Natural killer cell (primary cell): ENCODE measurements at regions not wholly inside any gene's neighbourhood (a gene's known extent, or its start where the extent isn't known, plus 50 kb on each side); places are given as distances from the start of the nearest gene placed in this dataset.

Experiments used
- ATAC-seq, 3 donors: fragments of 150-1000 bp in 2 of 3; fragments of 200-7000 bp in 1 of 3; cut with Tn5 transposase; 1 replicate in 1 of 3; 2 replicates in 2 of 3; pipeline ENCODE4 v1.10.0; 2021; ENCODE audit warnings: mild to moderate bottlenecking in 2 of 3, moderate library complexity in 2 of 3
- DNase-seq, 2 donors: peaks; one replicate each; pipeline versions ENCODE4 v3.0.0 to v3.0.0-alpha.2; 2013 to 2021; ENCODE audit warnings: mixed read lengths in 1 of 2
- H3K27ac ChIP-seq: one replicate; pipeline ENCODE4 v1.5.1; 2013; ENCODE audit warnings: mild to moderate bottlenecking, low read length
- H3K27me3 ChIP-seq: one replicate; pipeline ENCODE4 v1.6.1; 2013; ENCODE audit warnings: low read length; ENCODE audit not compliant: control insufficient read depth, insufficient read depth
- H3K36me3 ChIP-seq: one replicate; pipeline ENCODE4 v1.6.1; 2013; ENCODE audit warnings: low read length; ENCODE audit not compliant: control insufficient read depth, insufficient read depth
- H3K4me1 ChIP-seq: one replicate; pipeline ENCODE4 v1.6.1; 2013; ENCODE audit warnings: low read length; ENCODE audit not compliant: control insufficient read depth, insufficient read depth
- H3K4me3 ChIP-seq: one replicate; pipeline ENCODE4 v1.5.1; 2013; ENCODE audit warnings: low read length
- H3K9me3 ChIP-seq: one replicate; pipeline ENCODE4 v1.6.1; 2013; ENCODE audit warnings: low read length; ENCODE audit not compliant: control insufficient read depth, insufficient read depth
- H3K27ac Mint-ChIP-seq, 2 donors: one replicate each; pipeline ENCODE4 v1.8.0; 2022; ENCODE audit warnings: mild to moderate bottlenecking in 2 of 2, mixed read lengths in 2 of 2, moderate library complexity in 1 of 2
- H3K27me3 Mint-ChIP-seq, 2 donors: one replicate each; pipeline ENCODE4 v1.8.0; 2022; ENCODE audit warnings: low read depth in 2 of 2, mixed read lengths in 2 of 2
- H3K36me3 Mint-ChIP-seq: one replicate; pipeline ENCODE4 v1.8.0; 2022; ENCODE audit warnings: mixed read lengths
- H3K4me1 Mint-ChIP-seq, 2 donors: one replicate each; pipeline ENCODE4 v1.8.0; 2022; ENCODE audit warnings: mixed read lengths in 2 of 2
- H3K4me3 Mint-ChIP-seq: one replicate; pipeline ENCODE4 v1.8.0; 2022; ENCODE audit warnings: mild to moderate bottlenecking, moderate library complexity, mixed read lengths
- H3K9me3 Mint-ChIP-seq, 2 donors: one replicate each; pipeline ENCODE4 v1.8.0; 2022; ENCODE audit warnings: mixed read lengths in 2 of 2
- WGBS: methylation state at CpG from one replicate; pipeline ENCODE4 v1.1.7; 2013; ENCODE audit warnings: missing lambda C conversion rate; ENCODE audit not compliant: insufficient coverage; 5-methylcytosine and 5-hydroxymethylcytosine counted together
- intact Hi-C: fragments of 100-400 bp; cut with micrococcal nuclease; formaldehyde crosslinking; loops from one replicate; pipeline ENCODE4 v1.14.2; 2022
- TF ChIP-seq, protein P1 (sequence below): fragments of 200-600 bp; IDR thresholded peaks from one replicate; pipeline ENCODE4 v1.8.0; 2022; ENCODE audit warnings: antibody characterized with exemption

DNA sequence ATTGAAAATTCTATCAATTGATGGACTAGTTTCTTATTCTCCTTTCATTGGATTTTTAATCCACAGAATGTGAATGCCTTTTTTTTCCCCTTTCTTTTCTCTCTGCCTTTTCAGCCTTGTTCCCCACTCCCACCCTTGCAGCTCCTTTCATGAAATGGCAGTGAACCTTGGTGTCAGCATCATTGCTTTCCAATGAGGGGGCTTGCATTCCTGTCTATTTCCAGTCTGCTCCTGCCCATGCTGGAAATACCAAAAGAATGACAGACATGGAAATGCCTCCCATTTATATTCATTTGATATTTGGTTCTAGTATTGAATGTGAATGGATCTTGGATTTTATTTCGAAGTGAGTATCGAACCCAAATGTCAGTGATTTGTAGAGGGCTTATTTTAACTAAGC, 162.7 kb upstream of the SGCD start:
- no peaks in the 10 kb centered on the region for H3K4me1 Mint-ChIP-seq
- no peaks in the 10 kb centered on the region for H3K27me3 Mint-ChIP-seq
- TF ChIP-seq, protein P1, sequence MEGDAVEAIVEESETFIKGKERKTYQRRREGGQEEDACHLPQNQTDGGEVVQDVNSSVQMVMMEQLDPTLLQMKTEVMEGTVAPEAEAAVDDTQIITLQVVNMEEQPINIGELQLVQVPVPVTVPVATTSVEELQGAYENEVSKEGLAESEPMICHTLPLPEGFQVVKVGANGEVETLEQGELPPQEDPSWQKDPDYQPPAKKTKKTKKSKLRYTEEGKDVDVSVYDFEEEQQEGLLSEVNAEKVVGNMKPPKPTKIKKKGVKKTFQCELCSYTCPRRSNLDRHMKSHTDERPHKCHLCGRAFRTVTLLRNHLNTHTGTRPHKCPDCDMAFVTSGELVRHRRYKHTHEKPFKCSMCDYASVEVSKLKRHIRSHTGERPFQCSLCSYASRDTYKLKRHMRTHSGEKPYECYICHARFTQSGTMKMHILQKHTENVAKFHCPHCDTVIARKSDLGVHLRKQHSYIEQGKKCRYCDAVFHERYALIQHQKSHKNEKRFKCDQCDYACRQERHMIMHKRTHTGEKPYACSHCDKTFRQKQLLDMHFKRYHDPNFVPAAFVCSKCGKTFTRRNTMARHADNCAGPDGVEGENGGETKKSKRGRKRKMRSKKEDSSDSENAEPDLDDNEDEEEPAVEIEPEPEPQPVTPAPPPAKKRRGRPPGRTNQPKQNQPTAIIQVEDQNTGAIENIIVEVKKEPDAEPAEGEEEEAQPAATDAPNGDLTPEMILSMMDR = no peak
- H3K36me3 Mint-ChIP-seq = no peaks in the 10 kb centered on the region
- Histone ChIP-seq H3K4me3 (no peak overlapping the region), H3K9me3 (no peaks in the 10 kb centered on the region), H3K27me3 (no peaks in the 10 kb centered on the region), H3K27ac (no peak overlapping the region), H3K36me3 (no peaks in the 10 kb centered on the region), H3K4me1 (no peaks in the 10 kb centered on the region)
- ATAC-seq (no peak), DNase-seq (no peak)
- whole genome bisulfite sequencing = no CpG with 5 or more reads among the region's 2 CpGs
- H3K27ac Mint-ChIP-seq = no peak overlapping the region
- H3K4me3 Mint-ChIP-seq = no peak overlapping the region
- intact Hi-C loops = no loop called here
- H3K9me3 Mint-ChIP-seq = peaks cover 0 to 3% of the 10 kb centered on the region in 2 donors

DNA sequence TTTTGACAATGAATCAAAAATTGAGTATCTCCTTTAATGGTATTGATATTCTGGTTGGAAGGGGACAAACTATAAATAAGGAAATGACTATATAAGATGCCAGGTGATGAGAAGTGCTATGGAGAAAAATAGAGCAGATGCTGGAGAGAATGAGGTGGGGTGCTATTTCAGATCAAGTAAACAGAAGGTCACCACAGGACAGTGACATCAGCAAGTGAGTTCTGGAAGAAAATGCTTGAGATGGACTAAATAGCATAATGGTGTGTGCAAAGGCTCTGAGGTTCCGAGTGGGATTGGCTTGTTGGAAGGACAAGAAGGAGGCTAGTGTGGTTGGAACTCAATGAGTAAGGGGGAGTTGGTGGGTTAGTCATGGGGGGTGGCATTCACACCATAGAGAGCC, 157.5 kb upstream of the SGCD start:
- intact Hi-C loops = no loop called here
- no peaks in the 10 kb centered on the region for H3K9me3 ChIP-seq

DNA sequence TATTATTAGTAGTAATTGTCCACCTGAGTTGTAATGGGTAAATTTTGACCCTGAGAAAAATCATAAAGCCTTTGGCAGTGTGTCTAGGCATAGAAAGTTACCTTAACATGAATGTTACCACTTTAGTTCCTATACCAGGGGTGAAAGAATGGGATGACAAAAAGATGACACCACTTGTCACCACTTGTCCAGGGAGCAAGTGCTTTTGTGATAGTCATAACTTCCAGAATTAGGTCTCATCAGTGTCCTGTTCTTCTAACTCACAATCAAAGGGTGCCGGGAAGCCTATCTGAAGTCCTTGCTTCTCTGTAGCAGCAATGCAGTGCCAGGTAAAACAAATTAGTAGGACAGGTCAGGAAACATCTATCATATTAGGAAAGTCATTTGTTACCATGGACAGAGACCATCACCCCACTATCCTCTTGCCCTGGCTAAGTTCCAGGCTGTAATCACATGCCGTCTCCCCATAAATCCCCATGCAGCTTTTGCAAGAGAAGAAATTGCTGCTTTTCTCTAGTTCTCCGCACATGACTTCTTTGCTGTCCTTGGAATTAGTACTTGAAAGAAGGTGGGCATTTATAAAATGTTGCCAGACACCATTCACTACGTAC, 156.5 kb upstream of the SGCD start:
- no peaks in the 10 kb centered on the region for H3K9me3 ChIP-seq
- Mint-ChIP-seq H3K4me1 (no peaks in the 10 kb centered on the region), H3K27me3 (peaks cover 0 to 3% of the 10 kb centered on the region in 2 donors), H3K36me3 (no peaks in the 10 kb centered on the region), H3K27ac (no peak overlapping the region), H3K9me3 (peaks cover 0 to 3% of the 10 kb centered on the region in 2 donors), H3K4me3 (no peak overlapping the region)
- TF ChIP-seq, protein P1 = no peak
- WGBS = 93% methylated on average over 3 of the region's 4 CpGs
- DNase-seq = no peak
- H3K4me1 ChIP-seq = no peaks in the 10 kb centered on the region
- no peak overlapping the region for H3K4me3 ChIP-seq
- intact Hi-C loops = no loop called here
- no peaks in the 10 kb centered on the region for H3K36me3 ChIP-seq
- H3K27ac ChIP-seq = no peak overlapping the region
- no peak for ATAC-seq
- H3K27me3 ChIP-seq = no peaks in the 10 kb centered on the region

More for the DNA sequence above, 157.5 kb upstream of the SGCD start:
- H3K27ac ChIP-seq = no peak overlapping the region
- no peak for ATAC-seq
- Mint-ChIP-seq H3K36me3 (no peaks in the 10 kb centered on the region), H3K9me3 (peaks cover 0 to 3% of the 10 kb centered on the region in 2 donors), H3K4me1 (no peaks in the 10 kb centered on the region), H3K4me3 (no peak overlapping the region), H3K27ac (no peak overlapping the region), H3K27me3 (peaks cover 0 to under 1% of the 10 kb centered on the region in 2 donors)
- DNase-seq = no peak
- no peak overlapping the region for H3K4me3 ChIP-seq
- no peaks in the 10 kb centered on the region for H3K27me3 ChIP-seq
- TF ChIP-seq, protein P1 = no peak
- WGBS = 94% methylated on average over 1 of the region's 1 CpG
- no peaks in the 10 kb centered on the region for H3K4me1 ChIP-seq
- H3K36me3 ChIP-seq = no peaks in the 10 kb centered on the region

DNA sequence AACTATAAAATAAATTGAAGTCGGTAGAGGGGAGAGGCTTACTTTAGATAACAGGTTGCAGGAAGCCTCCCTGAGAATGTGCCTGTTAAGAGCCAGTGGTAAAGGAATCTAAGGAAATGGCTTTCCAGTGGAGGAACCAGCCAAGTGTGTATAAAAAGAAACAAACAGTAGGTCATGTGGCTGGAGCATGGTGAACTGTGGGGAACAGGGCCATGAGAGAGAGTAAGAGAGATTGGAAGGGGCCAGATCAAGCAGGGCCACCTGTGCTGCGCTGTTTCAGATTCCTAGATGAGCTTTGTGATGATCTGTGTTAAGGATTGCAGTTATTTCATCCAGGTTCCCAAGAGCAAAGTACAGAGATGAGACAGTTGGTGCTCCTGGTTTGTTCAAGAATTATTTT, 152.7 kb upstream of the SGCD start:
- H3K4me1 Mint-ChIP-seq = no peaks in the 10 kb centered on the region
- H3K4me1 ChIP-seq = no peaks in the 10 kb centered on the region
- H3K9me3 Mint-ChIP-seq = no peaks in the 10 kb centered on the region
- 56% methylated on average over 2 of the region's 2 CpGs for WGBS
- H3K27me3 ChIP-seq = no peaks in the 10 kb centered on the region
- no peaks in the 10 kb centered on the region for H3K9me3 ChIP-seq
- peaks cover 0 to 3% of the 10 kb centered on the region in 2 donors for H3K27me3 Mint-ChIP-seq
- no peak overlapping the region for H3K4me3 ChIP-seq
- TF ChIP-seq, protein P1 = no peak
- DNase-seq (no peak), ATAC-seq (no peak)
- H3K27ac ChIP-seq = no peak overlapping the region
- intact Hi-C loops = no loop called here
- H3K27ac Mint-ChIP-seq = no peak overlapping the region
- H3K36me3 ChIP-seq = no peaks in the 10 kb centered on the region
- no peak overlapping the region for H3K4me3 Mint-ChIP-seq
- no peaks in the 10 kb centered on the region for H3K36me3 Mint-ChIP-seq
